K562 (cell line): ENCODE measurements at regions not wholly inside any gene's neighbourhood (a gene's known extent, or its start where the extent isn't known, plus 50 kb on each side); places are given as distances from the start of the nearest gene placed in this dataset.

Experiments used
- CEBPB ChIP-seq: fragments of 450-650 bp; IDR thresholded peaks from 2 replicates; pipeline ENCODE4 v1.6.1; 2016; ENCODE audit warnings: missing genetic modification characterization, missing compliant biosample characterization
- CREM ChIP-seq: IDR thresholded peaks from 2 replicates; pipeline ENCODE4 v1.6.1; 2014; ENCODE audit warnings: antibody characterized with exemption, low read depth
- ELF1 ChIP-seq: fragments of 200-800 bp; sonication (Bioruptor generic); IDR thresholded peaks from 2 replicates; pipeline ENCODE4 v1.6.1; 2016; ENCODE audit warnings: missing genetic modification characterization, missing compliant biosample characterization
- RNF219 ChIP-seq: fragments of 250-450 bp; sonication (Bioruptor Pico); IDR thresholded peaks from 2 replicates; pipeline ENCODE4 v1.5.0; 2022; ENCODE audit warnings: mild to moderate bottlenecking
- VEZF1 ChIP-seq: fragments of 200-800 bp; sonication (Bioruptor generic); IDR thresholded peaks from 2 replicates; pipeline ENCODE4 v1.6.1; 2017; ENCODE audit warnings: missing genetic modification characterization, missing compliant biosample characterization
- ZBTB34 ChIP-seq: fragments of 250-450 bp; sonication (Bioruptor Pico); IDR thresholded peaks from 2 replicates; pipeline ENCODE4 v1.8.0; 2021; ENCODE audit warnings: mild to moderate bottlenecking, moderate library complexity
- TF ChIP-seq, protein P1 (sequence below): fragments of 200-600 bp; sonication (generic); IDR thresholded peaks from one replicate; pipeline ENCODE4 v1.6.1; 2012; ENCODE audit warnings: mild to moderate bottlenecking, low read depth, low read length, inconsistent platforms
- TF ChIP-seq, protein P2 (sequence below): fragments of 250-450 bp; sonication (Bioruptor Pico); IDR thresholded peaks from 2 replicates; pipeline ENCODE4 v1.5.1; 2021; ENCODE audit warnings: mild to moderate bottlenecking

- TF ChIP-seq, protein P1, sequence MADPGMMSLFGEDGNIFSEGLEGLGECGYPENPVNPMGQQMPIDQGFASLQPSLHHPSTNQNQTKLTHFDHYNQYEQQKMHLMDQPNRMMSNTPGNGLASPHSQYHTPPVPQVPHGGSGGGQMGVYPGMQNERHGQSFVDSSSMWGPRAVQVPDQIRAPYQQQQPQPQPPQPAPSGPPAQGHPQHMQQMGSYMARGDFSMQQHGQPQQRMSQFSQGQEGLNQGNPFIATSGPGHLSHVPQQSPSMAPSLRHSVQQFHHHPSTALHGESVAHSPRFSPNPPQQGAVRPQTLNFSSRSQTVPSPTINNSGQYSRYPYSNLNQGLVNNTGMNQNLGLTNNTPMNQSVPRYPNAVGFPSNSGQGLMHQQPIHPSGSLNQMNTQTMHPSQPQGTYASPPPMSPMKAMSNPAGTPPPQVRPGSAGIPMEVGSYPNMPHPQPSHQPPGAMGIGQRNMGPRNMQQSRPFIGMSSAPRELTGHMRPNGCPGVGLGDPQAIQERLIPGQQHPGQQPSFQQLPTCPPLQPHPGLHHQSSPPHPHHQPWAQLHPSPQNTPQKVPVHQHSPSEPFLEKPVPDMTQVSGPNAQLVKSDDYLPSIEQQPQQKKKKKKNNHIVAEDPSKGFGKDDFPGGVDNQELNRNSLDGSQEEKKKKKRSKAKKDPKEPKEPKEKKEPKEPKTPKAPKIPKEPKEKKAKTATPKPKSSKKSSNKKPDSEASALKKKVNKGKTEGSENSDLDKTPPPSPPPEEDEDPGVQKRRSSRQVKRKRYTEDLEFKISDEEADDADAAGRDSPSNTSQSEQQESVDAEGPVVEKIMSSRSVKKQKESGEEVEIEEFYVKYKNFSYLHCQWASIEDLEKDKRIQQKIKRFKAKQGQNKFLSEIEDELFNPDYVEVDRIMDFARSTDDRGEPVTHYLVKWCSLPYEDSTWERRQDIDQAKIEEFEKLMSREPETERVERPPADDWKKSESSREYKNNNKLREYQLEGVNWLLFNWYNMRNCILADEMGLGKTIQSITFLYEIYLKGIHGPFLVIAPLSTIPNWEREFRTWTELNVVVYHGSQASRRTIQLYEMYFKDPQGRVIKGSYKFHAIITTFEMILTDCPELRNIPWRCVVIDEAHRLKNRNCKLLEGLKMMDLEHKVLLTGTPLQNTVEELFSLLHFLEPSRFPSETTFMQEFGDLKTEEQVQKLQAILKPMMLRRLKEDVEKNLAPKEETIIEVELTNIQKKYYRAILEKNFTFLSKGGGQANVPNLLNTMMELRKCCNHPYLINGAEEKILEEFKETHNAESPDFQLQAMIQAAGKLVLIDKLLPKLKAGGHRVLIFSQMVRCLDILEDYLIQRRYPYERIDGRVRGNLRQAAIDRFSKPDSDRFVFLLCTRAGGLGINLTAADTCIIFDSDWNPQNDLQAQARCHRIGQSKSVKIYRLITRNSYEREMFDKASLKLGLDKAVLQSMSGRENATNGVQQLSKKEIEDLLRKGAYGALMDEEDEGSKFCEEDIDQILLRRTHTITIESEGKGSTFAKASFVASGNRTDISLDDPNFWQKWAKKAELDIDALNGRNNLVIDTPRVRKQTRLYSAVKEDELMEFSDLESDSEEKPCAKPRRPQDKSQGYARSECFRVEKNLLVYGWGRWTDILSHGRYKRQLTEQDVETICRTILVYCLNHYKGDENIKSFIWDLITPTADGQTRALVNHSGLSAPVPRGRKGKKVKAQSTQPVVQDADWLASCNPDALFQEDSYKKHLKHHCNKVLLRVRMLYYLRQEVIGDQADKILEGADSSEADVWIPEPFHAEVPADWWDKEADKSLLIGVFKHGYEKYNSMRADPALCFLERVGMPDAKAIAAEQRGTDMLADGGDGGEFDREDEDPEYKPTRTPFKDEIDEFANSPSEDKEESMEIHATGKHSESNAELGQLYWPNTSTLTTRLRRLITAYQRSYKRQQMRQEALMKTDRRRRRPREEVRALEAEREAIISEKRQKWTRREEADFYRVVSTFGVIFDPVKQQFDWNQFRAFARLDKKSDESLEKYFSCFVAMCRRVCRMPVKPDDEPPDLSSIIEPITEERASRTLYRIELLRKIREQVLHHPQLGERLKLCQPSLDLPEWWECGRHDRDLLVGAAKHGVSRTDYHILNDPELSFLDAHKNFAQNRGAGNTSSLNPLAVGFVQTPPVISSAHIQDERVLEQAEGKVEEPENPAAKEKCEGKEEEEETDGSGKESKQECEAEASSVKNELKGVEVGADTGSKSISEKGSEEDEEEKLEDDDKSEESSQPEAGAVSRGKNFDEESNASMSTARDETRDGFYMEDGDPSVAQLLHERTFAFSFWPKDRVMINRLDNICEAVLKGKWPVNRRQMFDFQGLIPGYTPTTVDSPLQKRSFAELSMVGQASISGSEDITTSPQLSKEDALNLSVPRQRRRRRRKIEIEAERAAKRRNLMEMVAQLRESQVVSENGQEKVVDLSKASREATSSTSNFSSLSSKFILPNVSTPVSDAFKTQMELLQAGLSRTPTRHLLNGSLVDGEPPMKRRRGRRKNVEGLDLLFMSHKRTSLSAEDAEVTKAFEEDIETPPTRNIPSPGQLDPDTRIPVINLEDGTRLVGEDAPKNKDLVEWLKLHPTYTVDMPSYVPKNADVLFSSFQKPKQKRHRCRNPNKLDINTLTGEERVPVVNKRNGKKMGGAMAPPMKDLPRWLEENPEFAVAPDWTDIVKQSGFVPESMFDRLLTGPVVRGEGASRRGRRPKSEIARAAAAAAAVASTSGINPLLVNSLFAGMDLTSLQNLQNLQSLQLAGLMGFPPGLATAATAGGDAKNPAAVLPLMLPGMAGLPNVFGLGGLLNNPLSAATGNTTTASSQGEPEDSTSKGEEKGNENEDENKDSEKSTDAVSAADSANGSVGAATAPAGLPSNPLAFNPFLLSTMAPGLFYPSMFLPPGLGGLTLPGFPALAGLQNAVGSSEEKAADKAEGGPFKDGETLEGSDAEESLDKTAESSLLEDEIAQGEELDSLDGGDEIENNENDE, result no peak
- TF ChIP-seq CREM (peak; percentile 86; the same call in 1 of the 2 replicates), ELF1 (peak; percentile 60; the same call in 1 of the 2 replicates), RNF219 (CRISPR knock-in tag) (no peak), CEBPB (no peak), VEZF1 (CRISPR knock-in tag) (peak; percentile 95), ZBTB34 (peak; percentile 93)
- TF ChIP-seq, protein P2, sequence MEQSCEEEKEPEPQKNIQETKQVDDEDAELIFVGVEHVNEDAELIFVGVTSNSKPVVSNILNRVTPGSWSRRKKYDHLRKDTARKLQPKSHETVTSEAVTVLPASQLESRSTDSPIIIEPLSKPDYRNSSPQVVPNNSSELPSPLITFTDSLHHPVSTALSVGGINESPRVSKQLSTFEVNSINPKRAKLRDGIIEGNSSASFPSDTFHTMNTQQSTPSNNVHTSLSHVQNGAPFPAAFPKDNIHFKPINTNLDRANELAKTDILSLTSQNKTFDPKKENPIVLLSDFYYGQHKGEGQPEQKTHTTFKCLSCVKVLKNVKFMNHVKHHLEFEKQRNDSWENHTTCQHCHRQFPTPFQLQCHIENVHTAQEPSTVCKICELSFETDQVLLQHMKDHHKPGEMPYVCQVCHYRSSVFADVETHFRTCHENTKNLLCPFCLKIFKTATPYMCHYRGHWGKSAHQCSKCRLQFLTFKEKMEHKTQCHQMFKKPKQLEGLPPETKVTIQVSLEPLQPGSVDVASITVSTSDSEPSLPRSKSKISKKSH (CRISPR knock-in tag), result no peak
Measured at GRCh38 chr16:85381738-85382592, 231.2 kb upstream of the GSE1 start (continued).
